Activated B cell treated with CpG ODN at 0.5 μM for 24 hours (primary cell): ENCODE measurements at regions not wholly inside any gene's neighbourhood (a gene's known extent, or its start where the extent isn't known, plus 50 kb on each side); places are given as distances from the start of the nearest gene placed in this dataset.

Source experiments
- ATAC-seq: fragments of 200-7000 bp; cut with Tn5 transposase; one replicate; pipeline ENCODE4 v1.10.0; 2021; ENCODE audit warnings: low read depth, mild to moderate bottlenecking, moderate library complexity
- CTCF ChIA-PET: fragments of 350-600 bp; sonication (Branson Sonifier 250); formaldehyde crosslinking; loops from one replicate; lab custom pipeline; 2021; ENCODE audit warnings: antibody characterized with exemption; lab: Charles Lee
- POLR2A ChIA-PET: fragments of 350-600 bp; sonication (Branson Sonifier 250); formaldehyde crosslinking; loops from one replicate; lab custom pipeline; 2021; ENCODE audit warnings: antibody characterized with exemption; lab: Charles Lee
- DNase-seq: peaks from one replicate; pipeline ENCODE4 v3.0.0; 2022
- H3K27ac Mint-ChIP-seq: one replicate; pipeline ENCODE4 v1.8.0; 2020; ENCODE audit warnings: mixed read lengths
- H3K27me3 Mint-ChIP-seq: one replicate; pipeline ENCODE4 v1.8.0; 2021; ENCODE audit warnings: mixed read lengths
- H3K36me3 Mint-ChIP-seq: one replicate; pipeline ENCODE4 v1.8.0; 2021; ENCODE audit warnings: low read depth, mixed read lengths
- H3K4me1 Mint-ChIP-seq: one replicate; pipeline ENCODE4 v1.8.0; 2021; ENCODE audit warnings: mixed read lengths
- H3K4me3 Mint-ChIP-seq: one replicate; pipeline ENCODE4 v1.8.0; 2020; ENCODE audit warnings: mild to moderate bottlenecking, mixed read lengths
- H3K9me3 Mint-ChIP-seq: one replicate; pipeline ENCODE4 v1.8.0; 2020; ENCODE audit warnings: mixed read lengths
- CTCF ChIP-seq: fragments of 200-600 bp; IDR thresholded peaks from one replicate; pipeline ENCODE4 v1.8.0; 2022; ENCODE audit warnings: antibody characterized with exemption, mild to moderate bottlenecking
- intact Hi-C: fragments of 100-400 bp; cut with micrococcal nuclease; formaldehyde crosslinking; loops from one replicate; pipeline ENCODE4 v1.15.1; 2024

GRCh38 chr3:141425523-141426233 is 57.4 kb downstream of the ZBTB38 start:
- no peak overlapping the region for H3K4me3 Mint-ChIP-seq
- CTCF ChIA-PET = interaction anchor here (0.9 kb wide), 1 partner anchor 29 kb away, joined by 5 read pairs; no protein-coding TSS in a partner anchor
- DNase-seq (no peak), ATAC-seq (no peak)
- no peaks in the 10 kb centered on the region for H3K9me3 Mint-ChIP-seq
- no peaks in the 10 kb centered on the region for H3K27me3 Mint-ChIP-seq
- POLR2A ChIA-PET = no interaction called here
- no peak overlapping the region for H3K27ac Mint-ChIP-seq
- H3K36me3 Mint-ChIP-seq = peaks cover 27% of the 10 kb centered on the region
- H3K4me1 Mint-ChIP-seq = peaks cover 6% of the 10 kb centered on the region
- no peak for TF ChIP-seq CTCF
- intact Hi-C loops = loop anchor here (1.0 kb wide), 1 partner anchor 13 kb away; no protein-coding TSS in a partner anchor

- no peaks in the 10 kb centered on the region for H3K9me3 Mint-ChIP-seq
- H3K4me3 Mint-ChIP-seq = no peak overlapping the region
- no peak for TF ChIP-seq CTCF
- ChIA-PET POLR2A (no interaction called here), CTCF (interaction anchor here (1.6 to 1.8 kb wide), 2 partner anchors 26 to 115 kb away, joined by 6 to 7 read pairs; no protein-coding TSS in a partner anchor)
- no peaks in the 10 kb centered on the region for H3K27me3 Mint-ChIP-seq
- H3K27ac Mint-ChIP-seq = no peak overlapping the region
- H3K36me3 Mint-ChIP-seq = peaks cover 29% of the 10 kb centered on the region
- H3K4me1 Mint-ChIP-seq = peaks cover 5% of the 10 kb centered on the region
- no peak for ATAC-seq
- DNase-seq = no peak
- intact Hi-C loops = no loop called here
Measured at GRCh38 chr3:141426404-141427034, 58.2 kb downstream of the ZBTB38 start.

- no peaks in the 10 kb centered on the region for H3K27me3 Mint-ChIP-seq
- TF ChIP-seq CTCF = no peak
- no peak for ATAC-seq
Measured at GRCh38 chr3:141427764-141428163, 59.1 kb upstream of the RASA2 start.

GRCh38 chr3:141429371-141430035 is 57.3 kb upstream of the RASA2 start:
- DNase-seq (no peak), ATAC-seq (no peak)
- peaks cover 11% of the 10 kb centered on the region for H3K4me1 Mint-ChIP-seq
- H3K4me3 Mint-ChIP-seq = no peak overlapping the region
- no peak overlapping the region for H3K27ac Mint-ChIP-seq
- POLR2A ChIA-PET = no interaction called here
- CTCF ChIA-PET = no interaction called here
- H3K36me3 Mint-ChIP-seq = peaks cover 30% of the 10 kb centered on the region
- no peaks in the 10 kb centered on the region for H3K9me3 Mint-ChIP-seq
- intact Hi-C loops = no loop called here
- no peak for TF ChIP-seq CTCF
- no peaks in the 10 kb centered on the region for H3K27me3 Mint-ChIP-seq

More at GRCh38 chr3:141427764-141428163, 59.1 kb upstream of the RASA2 start:
- ChIA-PET POLR2A (no interaction called here), CTCF (interaction anchor here (1.2 to 1.8 kb wide), 3 partner anchors 14 to 116 kb away, joined by 3 to 7 read pairs (median 6); no protein-coding TSS in a partner anchor)
- peaks cover 5% of the 10 kb centered on the region for H3K4me1 Mint-ChIP-seq
- intact Hi-C loops = no loop called here
- no peak overlapping the region for H3K27ac Mint-ChIP-seq
- no peak overlapping the region for H3K4me3 Mint-ChIP-seq
- DNase-seq = no peak
- H3K9me3 Mint-ChIP-seq = no peaks in the 10 kb centered on the region
- peaks cover 31% of the 10 kb centered on the region for H3K36me3 Mint-ChIP-seq

- no peak for ATAC-seq
- no peak overlapping the region for H3K4me3 Mint-ChIP-seq
- H3K27me3 Mint-ChIP-seq = no peaks in the 10 kb centered on the region
- no peak for TF ChIP-seq CTCF
- no peak overlapping the region for H3K27ac Mint-ChIP-seq
- CTCF ChIA-PET = no interaction called here
- DNase-seq = no peak
- POLR2A ChIA-PET = no interaction called here
- intact Hi-C loops = no loop called here
- H3K9me3 Mint-ChIP-seq = no peaks in the 10 kb centered on the region
- peaks cover 11% of the 10 kb centered on the region for H3K4me1 Mint-ChIP-seq
- H3K36me3 Mint-ChIP-seq = peaks cover 30% of the 10 kb centered on the region
Measured at GRCh38 chr3:141430316-141430715, 56.5 kb upstream of the RASA2 start.
